MM.1S (cell line): ENCODE measurements at regions not wholly inside any gene's neighbourhood (a gene's known extent, or its start where the extent isn't known, plus 50 kb on each side); places are given as distances from the start of the nearest gene placed in this dataset.

Experiments used
- DNase-seq: peaks from one replicate; pipeline ENCODE4 v3.0.0-alpha.2; 2015
- H2AFZ ChIP-seq: fragments of 300-600 bp; sonication (generic); 2 replicates; pipeline ENCODE4 v1.6.0; 2016; ENCODE audit warnings: antibody characterized with exemption, low read length
- H3F3A ChIP-seq: fragments of 300-600 bp; sonication (generic); 2 replicates; pipeline ENCODE4 v1.6.1; 2016; ENCODE audit warnings: mild to moderate bottlenecking, antibody characterized with exemption, low read length, moderate library complexity, mixed read lengths; ENCODE audit not compliant: insufficient read depth
- H3K27ac ChIP-seq: fragments of 300-600 bp; sonication (generic); 2 replicates; pipeline ENCODE4 v1.5.1; 2016; ENCODE audit warnings: mild to moderate bottlenecking, low read length
- H3K27me3 ChIP-seq: fragments of 300-600 bp; sonication (generic); replicated peaks from 2 replicates; pipeline ENCODE4 v1.6.0; 2016; ENCODE audit warnings: low read length; ENCODE audit not compliant: insufficient read depth
- H3K36me3 ChIP-seq: fragments of 300-600 bp; sonication (generic); replicated peaks from 2 replicates; pipeline ENCODE4 v1.6.1; 2016; ENCODE audit warnings: mild to moderate bottlenecking, low read length, mixed read lengths; ENCODE audit not compliant: insufficient read depth
- H3K4me1 ChIP-seq: fragments of 300-600 bp; sonication (generic); 2 replicates; pipeline ENCODE4 v1.6.1; 2016; ENCODE audit warnings: low read length, mixed read lengths
- H3K4me2 ChIP-seq: fragments of 300-600 bp; sonication (generic); 2 replicates; pipeline ENCODE4 v1.6.0; 2016; ENCODE audit warnings: low read depth, low read length
- H3K4me3 ChIP-seq: fragments of 300-600 bp; sonication (generic); 2 replicates; pipeline ENCODE4 v1.5.1; 2016; ENCODE audit warnings: low read length, mixed read lengths
- H3K79me2 ChIP-seq: fragments of 300-600 bp; sonication (generic); 2 replicates; pipeline ENCODE4 v1.6.1; 2016; ENCODE audit warnings: mixed run types, low read length, mixed read lengths
- H3K9ac ChIP-seq: fragments of 300-600 bp; sonication (generic); 2 replicates; pipeline ENCODE4 v1.6.1; 2016; ENCODE audit warnings: low read length, mixed read lengths
- H3K9me2 ChIP-seq: fragments of 300-600 bp; sonication (generic); replicated peaks from 2 replicates; pipeline ENCODE4 v1.6.1; 2016; ENCODE audit warnings: mild to moderate bottlenecking, low read length, mixed read lengths; ENCODE audit not compliant: insufficient read depth
- H3K9me3 ChIP-seq: fragments of 300-600 bp; sonication (generic); replicated peaks from 2 replicates; pipeline ENCODE4 v1.6.1; 2016; ENCODE audit warnings: mild to moderate bottlenecking, low read length, mixed read lengths; ENCODE audit not compliant: insufficient read depth
- H4K20me1 ChIP-seq: fragments of 300-600 bp; sonication (generic); 2 replicates; pipeline ENCODE4 v1.6.1; 2016; ENCODE audit warnings: mild to moderate bottlenecking, low read length, moderate library complexity, mixed read lengths; ENCODE audit not compliant: insufficient read depth
- EZH2 ChIP-seq: fragments of 300-600 bp; sonication (generic); optimal IDR thresholded peaks from 2 replicates; pipeline ENCODE3; 2017; ENCODE audit warnings: low read depth, mild to moderate bottlenecking, antibody characterized with exemption, low read length, mixed read lengths
- EZH2phosphoT487 ChIP-seq: fragments of 300-600 bp; sonication (generic); IDR thresholded peaks from 2 replicates; pipeline ENCODE4 v1.6.1; 2018; ENCODE audit warnings: antibody characterized with exemption, low read length
- TF ChIP-seq, protein P1 (sequence below): fragments of 300-600 bp; sonication (generic); IDR thresholded peaks from 2 replicates; pipeline ENCODE4 v1.5.1; 2016; ENCODE audit warnings: antibody characterized with exemption, low read length, mixed read lengths

DNA sequence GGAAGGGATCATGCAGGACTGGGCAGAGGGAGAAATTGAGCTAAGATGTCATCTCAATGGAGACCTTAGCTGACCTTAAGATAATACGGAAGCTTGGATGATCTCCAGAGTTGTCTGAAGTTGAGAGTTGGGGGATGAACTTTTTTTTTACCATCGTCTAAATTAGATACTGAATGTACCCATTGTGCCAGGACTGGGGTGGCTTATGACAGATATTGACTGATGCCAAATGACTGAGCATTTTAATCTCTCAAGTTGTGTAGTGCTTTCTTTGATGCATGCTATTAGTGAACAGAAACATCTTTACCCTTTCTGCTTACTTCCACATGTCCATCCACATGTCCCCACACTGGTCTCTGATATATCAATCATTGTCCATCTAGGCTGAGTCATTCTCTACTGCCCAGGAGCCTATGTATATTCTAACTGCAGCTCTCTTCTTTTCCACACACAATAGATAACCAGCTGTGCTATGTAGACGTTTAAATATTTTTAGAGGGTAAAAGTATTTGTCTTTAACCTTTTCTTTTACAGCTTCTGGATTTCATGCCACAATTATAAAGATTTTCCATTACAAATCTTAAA, 60.2 kb upstream of the ZKSCAN2 start:
- TF ChIP-seq, protein P1, sequence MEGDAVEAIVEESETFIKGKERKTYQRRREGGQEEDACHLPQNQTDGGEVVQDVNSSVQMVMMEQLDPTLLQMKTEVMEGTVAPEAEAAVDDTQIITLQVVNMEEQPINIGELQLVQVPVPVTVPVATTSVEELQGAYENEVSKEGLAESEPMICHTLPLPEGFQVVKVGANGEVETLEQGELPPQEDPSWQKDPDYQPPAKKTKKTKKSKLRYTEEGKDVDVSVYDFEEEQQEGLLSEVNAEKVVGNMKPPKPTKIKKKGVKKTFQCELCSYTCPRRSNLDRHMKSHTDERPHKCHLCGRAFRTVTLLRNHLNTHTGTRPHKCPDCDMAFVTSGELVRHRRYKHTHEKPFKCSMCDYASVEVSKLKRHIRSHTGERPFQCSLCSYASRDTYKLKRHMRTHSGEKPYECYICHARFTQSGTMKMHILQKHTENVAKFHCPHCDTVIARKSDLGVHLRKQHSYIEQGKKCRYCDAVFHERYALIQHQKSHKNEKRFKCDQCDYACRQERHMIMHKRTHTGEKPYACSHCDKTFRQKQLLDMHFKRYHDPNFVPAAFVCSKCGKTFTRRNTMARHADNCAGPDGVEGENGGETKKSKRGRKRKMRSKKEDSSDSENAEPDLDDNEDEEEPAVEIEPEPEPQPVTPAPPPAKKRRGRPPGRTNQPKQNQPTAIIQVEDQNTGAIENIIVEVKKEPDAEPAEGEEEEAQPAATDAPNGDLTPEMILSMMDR, result no peak
- no peak for TF ChIP-seq EZH2phosphoT487
- no peak for TF ChIP-seq EZH2
- Histone ChIP-seq H2AFZ (no peak overlapping the region), H4K20me1 (no peaks in the 10 kb centered on the region), H3F3A (no peaks in the 10 kb centered on the region), H3K4me2 (no peak overlapping the region), H3K27ac (no peak overlapping the region), H3K9ac (no peak overlapping the region), H3K4me3 (no peak overlapping the region), H3K4me1 (no peaks in the 10 kb centered on the region), H3K79me2 (no peaks in the 10 kb centered on the region), H3K9me3 (no peaks in the 10 kb centered on the region), H3K9me2 (no peaks in the 10 kb centered on the region), H3K36me3 (no peaks in the 10 kb centered on the region), H3K27me3 (no peaks in the 10 kb centered on the region)
- no peak for DNase-seq

DNA sequence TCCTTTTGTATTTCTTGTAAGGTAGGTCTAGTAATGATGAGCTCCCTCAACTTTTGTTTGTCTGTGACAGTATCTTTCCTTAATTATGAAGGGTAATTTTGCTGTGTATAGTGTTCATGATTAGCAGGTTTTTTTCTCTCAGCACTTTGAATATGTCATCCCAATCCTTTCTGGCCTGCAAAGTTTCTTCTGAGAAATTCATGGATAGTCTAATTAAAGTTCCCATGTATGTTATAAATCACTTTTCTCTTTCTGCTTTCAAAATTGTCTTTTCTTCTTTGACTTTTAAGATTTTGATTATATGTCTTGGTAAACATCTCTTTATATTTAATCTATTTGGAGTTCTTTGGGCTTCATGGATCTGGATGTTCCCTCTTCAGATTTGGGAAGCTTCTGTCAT, 54.3 kb upstream of the ZKSCAN2 start:
- DNase-seq, result no peak
- H3K27me3 ChIP-seq, result no peaks in the 10 kb centered on the region
- no peaks in the 10 kb centered on the region for H3K4me1 ChIP-seq
- no peaks in the 10 kb centered on the region for H3K9me2 ChIP-seq
- H3K4me3 ChIP-seq, result no peak overlapping the region
- H3K27ac ChIP-seq, result no peak overlapping the region
- no peak overlapping the region for H3K4me2 ChIP-seq
- no peaks in the 10 kb centered on the region for H3K36me3 ChIP-seq
- H3K79me2 ChIP-seq, result no peaks in the 10 kb centered on the region
- H2AFZ ChIP-seq, result no peak overlapping the region
- TF ChIP-seq, protein P1, result no peak
- TF ChIP-seq EZH2phosphoT487, result no peak
- no peak for TF ChIP-seq EZH2
- H3K9me3 ChIP-seq, result no peaks in the 10 kb centered on the region
- H4K20me1 ChIP-seq, result no peaks in the 10 kb centered on the region
- no peaks in the 10 kb centered on the region for H3F3A ChIP-seq
- no peak overlapping the region for H3K9ac ChIP-seq

DNA sequence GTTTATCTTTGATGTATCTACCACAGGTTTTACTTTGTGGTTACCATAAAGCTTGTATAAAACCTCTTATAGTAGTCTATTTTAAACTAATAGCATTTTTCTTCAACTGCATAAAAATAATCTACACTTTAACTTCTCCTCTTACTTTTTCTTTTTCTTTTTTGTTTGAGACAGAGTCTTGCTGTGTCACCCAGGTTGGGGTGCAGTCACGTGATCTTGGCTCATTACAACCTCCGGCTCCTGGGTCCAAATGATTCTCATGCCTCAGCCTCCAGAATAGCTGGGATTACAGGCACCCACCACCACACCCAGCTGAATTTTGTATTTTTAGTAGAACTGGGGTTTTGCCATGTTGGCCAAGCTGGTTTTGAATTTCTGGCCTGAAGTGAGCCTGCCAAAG, 53.4 kb upstream of the ZKSCAN2 start:
- no peak overlapping the region for H2AFZ ChIP-seq
- H3K9me2 ChIP-seq, result no peaks in the 10 kb centered on the region
- no peak overlapping the region for H3K27ac ChIP-seq
- no peak for DNase-seq
- no peak overlapping the region for H3K9ac ChIP-seq
- TF ChIP-seq EZH2 (no peak), EZH2phosphoT487 (no peak)
- TF ChIP-seq, protein P1, result no peak
- no peak overlapping the region for H3K4me2 ChIP-seq
- no peaks in the 10 kb centered on the region for H4K20me1 ChIP-seq
- H3F3A ChIP-seq, result no peaks in the 10 kb centered on the region
- no peaks in the 10 kb centered on the region for H3K79me2 ChIP-seq
- H3K4me3 ChIP-seq, result no peak overlapping the region
- H3K9me3 ChIP-seq, result no peaks in the 10 kb centered on the region
- no peaks in the 10 kb centered on the region for H3K27me3 ChIP-seq
- H3K4me1 ChIP-seq, result no peaks in the 10 kb centered on the region
- H3K36me3 ChIP-seq, result no peaks in the 10 kb centered on the region
